Vagina (tissue), 2 donors: ENCODE measurements at regions not wholly inside any gene's neighbourhood (a gene's known extent, or its start where the extent isn't known, plus 50 kb on each side); places are given as distances from the start of the nearest gene placed in this dataset. TPM values are rescaled to one million over a fixed set of nuclear protein-coding genes. Genes with fewer than 3 reads are reported as not detected.

Experiments
- DNase-seq, 2 donors: peaks; one replicate each; pipeline ENCODE4 v3.0.0-alpha.2; 2017; ENCODE audit errors: extremely low spot score in 2 of 2
- H3K27ac ChIP-seq: fragments of 200-600 bp; sonication (generic); one replicate; pipeline ENCODE4 v1.5.1; 2019
- H3K27me3 ChIP-seq: fragments of 200-600 bp; sonication (generic); one replicate; pipeline ENCODE4 v1.5.1; 2019
- H3K36me3 ChIP-seq, 2 donors: fragments of 200-600 bp; sonication (generic); one replicate each; pipeline ENCODE4 v1.5.1; 2017 to 2019
- H3K4me1 ChIP-seq: fragments of 200-600 bp; sonication (generic); one replicate; pipeline ENCODE4 v1.5.1; 2019
- H3K4me3 ChIP-seq, 2 donors: fragments of 200-600 bp; sonication (generic); 1 replicate in 1 of 2; 2 replicates in 1 of 2; pipeline ENCODE4 v1.5.1; 2016 to 2019
- H3K9me3 ChIP-seq: fragments of 200-600 bp; sonication (generic); one replicate; pipeline ENCODE4 v1.5.1; 2019
- POLR2A ChIP-seq, 2 donors: fragments of 450-650 bp; IDR thresholded peaks; one replicate each; pipeline ENCODE4 v1.6.1; 2017; ENCODE audit warnings: antibody characterized with exemption in 2 of 2, mild to moderate bottlenecking in 2 of 2, moderate library complexity in 2 of 2
- POLR2AphosphoS5 ChIP-seq, 2 donors: sonication (generic); formaldehyde crosslinking; IDR thresholded peaks; one replicate each; pipeline ENCODE4 v1.9.0; 2017; ENCODE audit warnings: antibody characterized with exemption in 2 of 2, mild to moderate bottlenecking in 2 of 2, low read depth in 1 of 2; ENCODE audit not compliant: insufficient read depth in 1 of 2
- intact Hi-C: fragments of 100-400 bp; cut with DNase I; formaldehyde crosslinking; loops from one replicate; pipeline ENCODE4 v1.15.1; 2023
- small RNA-seq: library from RNA; depleted of rRNA; stranded (forward); fragments of <200 nt; gene quantifications from one replicate; pipeline ENCODE3, GENCODE V24; 2016
- TF ChIP-seq, protein P1 (sequence below), 3 experiments: fragments of 450-650 bp in 2 of 3; fragments of 200-600 bp in 1 of 3; sonication (generic) in 1 of 3; IDR thresholded peaks; one replicate each; pipeline ENCODE4 v1.5.1; 2017 to 2019; ENCODE audit warnings: antibody characterized with exemption in 3 of 3, mild to moderate bottlenecking in 2 of 3, moderate library complexity in 2 of 3

- Histone ChIP-seq H3K36me3 (no peaks in the 10 kb centered on the region), H3K4me3 (no peak overlapping the region), H3K27me3 (no peaks in the 10 kb centered on the region), H3K9me3 (no peaks in the 10 kb centered on the region), H3K27ac (no peak overlapping the region), H3K4me1 (no peaks in the 10 kb centered on the region)
- TF ChIP-seq POLR2A (IDR thresholded peaks at IDR 0.05) (no peak), POLR2AphosphoS5 (IDR thresholded peaks at IDR 0.05; ENCODE audit: insufficient read depth in 1 of 2, low read depth in 1 of 2) (no peak)
- TF ChIP-seq, protein P1, sequence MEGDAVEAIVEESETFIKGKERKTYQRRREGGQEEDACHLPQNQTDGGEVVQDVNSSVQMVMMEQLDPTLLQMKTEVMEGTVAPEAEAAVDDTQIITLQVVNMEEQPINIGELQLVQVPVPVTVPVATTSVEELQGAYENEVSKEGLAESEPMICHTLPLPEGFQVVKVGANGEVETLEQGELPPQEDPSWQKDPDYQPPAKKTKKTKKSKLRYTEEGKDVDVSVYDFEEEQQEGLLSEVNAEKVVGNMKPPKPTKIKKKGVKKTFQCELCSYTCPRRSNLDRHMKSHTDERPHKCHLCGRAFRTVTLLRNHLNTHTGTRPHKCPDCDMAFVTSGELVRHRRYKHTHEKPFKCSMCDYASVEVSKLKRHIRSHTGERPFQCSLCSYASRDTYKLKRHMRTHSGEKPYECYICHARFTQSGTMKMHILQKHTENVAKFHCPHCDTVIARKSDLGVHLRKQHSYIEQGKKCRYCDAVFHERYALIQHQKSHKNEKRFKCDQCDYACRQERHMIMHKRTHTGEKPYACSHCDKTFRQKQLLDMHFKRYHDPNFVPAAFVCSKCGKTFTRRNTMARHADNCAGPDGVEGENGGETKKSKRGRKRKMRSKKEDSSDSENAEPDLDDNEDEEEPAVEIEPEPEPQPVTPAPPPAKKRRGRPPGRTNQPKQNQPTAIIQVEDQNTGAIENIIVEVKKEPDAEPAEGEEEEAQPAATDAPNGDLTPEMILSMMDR (IDR thresholded peaks at IDR 0.05) = no peak
- intact Hi-C loops = no loop called here
- DNase-seq = no peak
Measured at GRCh38 chr6:159328052-159328451, 158.9 kb downstream of the FNDC1 start.

DNA sequence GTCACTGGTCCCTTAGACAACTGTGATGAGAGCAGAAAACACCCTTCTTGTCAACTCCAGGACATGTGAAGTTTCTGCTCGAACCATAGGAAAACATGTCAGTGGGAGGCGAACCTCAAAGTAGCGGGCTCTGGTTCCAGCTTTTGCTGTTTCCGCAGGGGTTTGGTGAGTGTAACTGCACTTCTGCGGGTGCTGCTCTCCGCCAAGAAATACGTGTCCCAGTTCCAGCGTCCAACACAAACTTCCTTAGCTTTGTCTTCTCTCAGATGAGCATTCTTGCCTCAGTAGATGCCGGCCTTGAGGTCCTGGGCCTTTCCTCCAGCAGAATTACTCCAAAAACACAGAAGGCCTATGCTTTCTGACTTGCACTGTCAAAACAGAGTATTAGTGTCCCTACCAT lies 156.3 kb downstream of the FNDC1 start:
- Histone ChIP-seq H3K27ac (no peak overlapping the region), H3K4me1 (no peaks in the 10 kb centered on the region), H3K4me3 (no peak overlapping the region), H3K9me3 (no peaks in the 10 kb centered on the region), H3K27me3 (no peaks in the 10 kb centered on the region), H3K36me3 (no peaks in the 10 kb centered on the region)
- intact Hi-C loops = no loop called here
- no peak for DNase-seq
- TF ChIP-seq, protein P1 (IDR thresholded peaks at IDR 0.05) = no peak
- no peak for TF ChIP-seq POLR2AphosphoS5 (IDR thresholded peaks at IDR 0.05; ENCODE audit: insufficient read depth in 1 of 2, low read depth in 1 of 2)
- TF ChIP-seq POLR2A (IDR thresholded peaks at IDR 0.05) = no peak

DNA sequence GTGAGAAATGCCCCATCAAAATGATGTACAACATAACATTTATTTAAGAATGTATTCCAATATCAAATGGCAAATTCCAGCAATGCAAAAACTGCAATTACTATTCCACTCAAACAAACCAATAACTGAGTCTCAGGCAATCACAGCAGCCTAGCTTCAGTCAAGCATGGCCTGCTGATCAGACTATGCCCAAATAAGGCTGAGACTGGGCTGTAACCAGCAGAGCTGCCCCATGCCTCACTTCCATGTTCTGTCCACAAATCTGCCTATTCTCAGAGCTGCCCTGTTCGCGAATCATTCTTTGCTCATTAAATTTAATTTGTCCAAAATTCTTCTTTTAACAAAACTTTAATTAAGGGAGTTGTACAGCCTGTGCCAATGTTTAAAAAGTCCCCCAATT lies 155.4 kb downstream of the FNDC1 start:
- no peaks in the 10 kb centered on the region for H3K36me3 ChIP-seq
- no peak overlapping the region for H3K27ac ChIP-seq
- intact Hi-C loops = no loop called here
- no peak overlapping the region for H3K4me3 ChIP-seq
- DNase-seq = no peak
- TF ChIP-seq POLR2AphosphoS5 (IDR thresholded peaks at IDR 0.05; ENCODE audit: insufficient read depth in 1 of 2, low read depth in 1 of 2) = no peak
- TF ChIP-seq, protein P1 (IDR thresholded peaks at IDR 0.05) = no peak
- no peak for TF ChIP-seq POLR2A (IDR thresholded peaks at IDR 0.05)
- no peaks in the 10 kb centered on the region for H3K4me1 ChIP-seq
- no peaks in the 10 kb centered on the region for H3K27me3 ChIP-seq
- no peaks in the 10 kb centered on the region for H3K9me3 ChIP-seq

Small RNA genes in the stretch of these regions (small RNA-seq; reads per million reads assigned to genes)
- not detected for gene AL078604.3
